Vagina (tissue), 2 donors: ENCODE measurements at regions not wholly inside any gene's neighbourhood (a gene's known extent, or its start where the extent isn't known, plus 50 kb on each side); places are given as distances from the start of the nearest gene placed in this dataset.
A peak's percentile ranks its signal among the peaks of the same experiment; 100 is the strongest.

Experiments used
- DNase-seq, 2 donors: peaks; one replicate each; pipeline ENCODE4 v3.0.0-alpha.2; 2017; ENCODE audit errors: extremely low spot score in 2 of 2
- H3K27ac ChIP-seq: fragments of 200-600 bp; sonication (generic); one replicate; pipeline ENCODE4 v1.5.1; 2019
- H3K27me3 ChIP-seq: fragments of 200-600 bp; sonication (generic); one replicate; pipeline ENCODE4 v1.5.1; 2019
- H3K36me3 ChIP-seq, 2 donors: fragments of 200-600 bp; sonication (generic); one replicate each; pipeline ENCODE4 v1.5.1; 2017 to 2019
- H3K4me1 ChIP-seq: fragments of 200-600 bp; sonication (generic); one replicate; pipeline ENCODE4 v1.5.1; 2019
- H3K4me3 ChIP-seq, 2 donors: fragments of 200-600 bp; sonication (generic); 1 replicate in 1 of 2; 2 replicates in 1 of 2; pipeline ENCODE4 v1.5.1; 2016 to 2019
- H3K9me3 ChIP-seq: fragments of 200-600 bp; sonication (generic); one replicate; pipeline ENCODE4 v1.5.1; 2019
- CTCF ChIP-seq, 3 experiments: fragments of 450-650 bp in 2 of 3; fragments of 200-600 bp in 1 of 3; sonication (generic) in 1 of 3; IDR thresholded peaks; one replicate each; pipeline ENCODE4 v1.5.1; 2017 to 2019; ENCODE audit warnings: antibody characterized with exemption in 3 of 3, mild to moderate bottlenecking in 2 of 3, moderate library complexity in 2 of 3
- POLR2A ChIP-seq, 2 donors: fragments of 450-650 bp; IDR thresholded peaks; one replicate each; pipeline ENCODE4 v1.6.1; 2017; ENCODE audit warnings: antibody characterized with exemption in 2 of 2, mild to moderate bottlenecking in 2 of 2, moderate library complexity in 2 of 2
- POLR2AphosphoS5 ChIP-seq, 2 donors: sonication (generic); formaldehyde crosslinking; IDR thresholded peaks; one replicate each; pipeline ENCODE4 v1.9.0; 2017; ENCODE audit warnings: antibody characterized with exemption in 2 of 2, mild to moderate bottlenecking in 2 of 2, low read depth in 1 of 2; ENCODE audit not compliant: insufficient read depth in 1 of 2
- intact Hi-C: fragments of 100-400 bp; cut with DNase I; formaldehyde crosslinking; loops from one replicate; pipeline ENCODE4 v1.15.1; 2023

DNA sequence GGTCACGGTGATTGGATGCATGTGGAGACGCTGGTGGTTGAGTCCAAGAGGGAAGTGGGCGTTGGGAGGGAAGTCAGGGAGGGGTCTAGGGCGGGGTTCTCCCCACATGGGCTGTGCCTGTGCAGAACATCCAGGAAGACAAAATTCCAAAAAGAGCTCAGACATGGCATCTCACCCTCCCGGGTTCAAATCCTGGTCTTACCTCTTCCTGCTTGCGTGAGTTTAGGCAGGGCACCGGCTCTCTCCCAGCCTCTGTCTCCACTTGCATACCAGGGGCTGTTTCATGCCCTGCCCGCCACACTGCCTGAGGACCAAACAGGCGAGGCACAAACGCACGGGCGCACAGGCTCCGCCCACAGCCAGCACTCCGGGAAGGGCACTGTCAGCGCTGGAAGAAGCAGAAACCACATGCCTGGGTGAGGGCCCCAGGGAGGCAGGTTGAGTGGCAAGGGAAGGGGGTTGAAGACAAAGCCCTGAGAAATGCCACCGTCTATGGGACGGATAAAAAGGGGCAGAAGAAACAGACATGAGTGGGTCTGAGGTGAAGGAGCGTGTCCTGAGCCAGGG lies 123.6 kb upstream of the SOX1 start:
- H3K9me3 ChIP-seq: no peaks in the 10 kb centered on the region
- H3K4me1 ChIP-seq: no peaks in the 10 kb centered on the region
- TF ChIP-seq POLR2AphosphoS5 (IDR thresholded peaks at IDR 0.05; ENCODE audit: insufficient read depth in 1 of 2, low read depth in 1 of 2) (no peak), POLR2A (IDR thresholded peaks at IDR 0.05) (no peak), CTCF (IDR thresholded peaks at IDR 0.05) (no peak)
- no peaks in the 10 kb centered on the region for H3K36me3 ChIP-seq
- no peak overlapping the region for H3K4me3 ChIP-seq
- H3K27ac ChIP-seq: no peak overlapping the region
- intact Hi-C loops: no loop called here
- H3K27me3 ChIP-seq: no peaks in the 10 kb centered on the region
- DNase-seq: peak; percentile 52 to 84

- H3K9me3 ChIP-seq: no peaks in the 10 kb centered on the region
- peak; percentile 37 to 72 for DNase-seq
- no peak overlapping the region for H3K4me3 ChIP-seq
- no peak for TF ChIP-seq POLR2A (IDR thresholded peaks at IDR 0.05)
- TF ChIP-seq CTCF (IDR thresholded peaks at IDR 0.05): no peak
- no peak for TF ChIP-seq POLR2AphosphoS5 (IDR thresholded peaks at IDR 0.05; ENCODE audit: insufficient read depth in 1 of 2, low read depth in 1 of 2)
- no peaks in the 10 kb centered on the region for H3K36me3 ChIP-seq
- intact Hi-C loops: no loop called here
- H3K4me1 ChIP-seq: no peaks in the 10 kb centered on the region
- no peak overlapping the region for H3K27ac ChIP-seq
- H3K27me3 ChIP-seq: no peaks in the 10 kb centered on the region
Observed at GRCh38 chr13:111944171-111944583, 122.8 kb upstream of the SOX1 start.

GRCh38 chr13:111945086-111945485 lies 121.9 kb upstream of the SOX1 start:
- Histone ChIP-seq H3K4me1 (no peaks in the 10 kb centered on the region), H3K9me3 (no peaks in the 10 kb centered on the region), H3K27me3 (no peaks in the 10 kb centered on the region), H3K36me3 (no peaks in the 10 kb centered on the region), H3K27ac (no peak overlapping the region), H3K4me3 (no peak overlapping the region)
- TF ChIP-seq POLR2AphosphoS5 (IDR thresholded peaks at IDR 0.05; ENCODE audit: insufficient read depth in 1 of 2, low read depth in 1 of 2) (no peak), CTCF (IDR thresholded peaks at IDR 0.05) (no peak), POLR2A (IDR thresholded peaks at IDR 0.05) (no peak)
- intact Hi-C loops: no loop called here
- DNase-seq: peak; percentile 62 to 81

GRCh38 chr13:111946214-111946613 lies 120.7 kb upstream of the SOX1 start:
- intact Hi-C loops: no loop called here
- Histone ChIP-seq H3K36me3 (no peaks in the 10 kb centered on the region), H3K4me3 (no peak overlapping the region), H3K4me1 (no peaks in the 10 kb centered on the region), H3K9me3 (no peaks in the 10 kb centered on the region), H3K27me3 (no peaks in the 10 kb centered on the region), H3K27ac (no peak overlapping the region)
- DNase-seq: peak; percentile 49 to 58
- no peak for TF ChIP-seq CTCF (IDR thresholded peaks at IDR 0.05)
- no peak for TF ChIP-seq POLR2AphosphoS5 (IDR thresholded peaks at IDR 0.05; ENCODE audit: insufficient read depth in 1 of 2, low read depth in 1 of 2)
- TF ChIP-seq POLR2A (IDR thresholded peaks at IDR 0.05): no peak

GRCh38 chr13:111947026-111947810 lies 119.7 kb upstream of the SOX1 start:
- Histone ChIP-seq H3K4me3 (no peak overlapping the region), H3K4me1 (no peaks in the 10 kb centered on the region), H3K27me3 (no peaks in the 10 kb centered on the region), H3K36me3 (no peaks in the 10 kb centered on the region), H3K27ac (no peak overlapping the region), H3K9me3 (no peaks in the 10 kb centered on the region)
- peak; percentile 40 to 58 for DNase-seq
- intact Hi-C loops: no loop called here
- no peak for TF ChIP-seq CTCF (IDR thresholded peaks at IDR 0.05)
